ENCODE measurements at regions not wholly inside any gene's neighbourhood (a gene's known extent, or its start where the extent isn't known, plus 50 kb on each side); places are given as distances from the start of the nearest gene placed in this dataset.

DNA sequence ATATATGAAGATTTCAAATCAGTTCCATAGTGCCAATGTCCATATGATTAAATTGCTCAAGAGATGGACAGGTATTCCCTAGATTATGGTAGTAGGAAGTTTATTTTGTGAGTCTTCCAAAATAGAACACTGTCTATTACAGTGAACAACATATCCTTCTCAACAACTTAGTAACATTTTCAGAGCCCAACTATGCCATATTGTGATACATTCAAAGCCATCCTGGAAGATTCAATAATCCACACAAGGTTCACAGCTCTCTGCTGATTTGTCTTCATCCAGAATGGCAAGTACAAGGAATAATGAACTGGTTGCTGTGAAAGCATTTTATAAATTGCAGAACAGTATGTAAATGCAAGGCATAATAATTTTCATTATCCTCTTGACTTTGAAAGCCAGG is 213.9 kb downstream of the CHRM2 start:
- TF ChIP-seq CTCF (IDR thresholded peaks at IDR 0.05) (no peak), TCF7L2 (IDR thresholded peaks at IDR 0.05; ENCODE audit: low read depth, low read length) (no peak)

Measured in Panc1 (cell line).